NCI-H524 treated with DMSO at 0.1 percent for 48 hours (cell line): ENCODE measurements at regions not wholly inside any gene's neighbourhood (a gene's known extent, or its start where the extent isn't known, plus 50 kb on each side); places are given as distances from the start of the nearest gene placed in this dataset.
"Not testable (repeated sequence)": the region's sequence is repeated elsewhere in the genome, so short reads cannot be mapped to it uniquely, and the experiment has no call there.

Source experiments
- DNase-seq: peaks from one replicate; lab custom pipeline; 2025; lab: John Stamatoyannopoulos, UW

- DNase-seq, result no peak
These were observed 85.3 kb downstream of the FOXD2 start for GRCh38 chr1:47522935-47523834.

DNA sequence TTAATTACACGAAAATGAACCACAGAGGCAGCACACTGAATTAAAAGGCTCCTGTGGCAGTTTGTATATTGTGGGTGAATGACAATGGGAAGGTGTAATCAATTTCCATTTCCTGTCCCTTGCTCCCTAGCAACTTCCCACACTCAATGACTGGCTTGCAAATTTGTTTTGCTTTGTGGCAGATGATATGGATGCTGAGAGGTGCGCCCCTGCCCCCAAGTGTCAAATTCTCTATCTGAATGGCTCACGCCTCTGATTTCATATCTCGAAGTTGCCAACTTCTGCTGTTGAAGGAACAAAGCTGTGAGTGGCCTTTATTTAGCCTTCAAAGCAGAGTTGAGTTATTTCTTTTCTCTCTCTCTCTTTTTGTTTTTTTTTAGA, 86.0 kb downstream of the FOXD2 start:
- DNase-seq, result no peak

DNA sequence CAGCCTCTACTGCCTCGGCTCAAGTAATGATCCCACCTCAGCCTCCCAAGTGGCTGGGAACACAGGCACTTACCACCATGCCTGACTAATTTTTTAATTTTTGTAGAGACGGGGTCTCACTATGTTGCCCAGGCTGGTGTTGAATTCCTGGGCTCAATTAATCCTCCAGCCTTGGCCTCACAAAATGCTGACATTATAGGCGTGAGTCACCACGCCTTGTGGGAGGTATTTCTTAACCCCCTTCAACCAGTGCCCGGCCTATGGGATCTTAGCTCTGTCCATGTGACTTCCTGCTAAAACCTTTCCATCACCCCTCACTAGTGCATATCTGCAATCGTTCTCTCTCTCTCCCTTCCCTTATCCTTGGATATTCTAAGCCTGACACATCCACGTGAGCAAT, 86.4 kb downstream of the FOXD2 start:
- no peak for DNase-seq

GRCh38 chr1:47527653-47528272, 89.9 kb downstream of the FOXD2 start:
- DNase-seq, result no peak

GRCh38 chr1:47529520-47530098, 91.8 kb downstream of the FOXD2 start:
- DNase-seq, result no peak

DNA sequence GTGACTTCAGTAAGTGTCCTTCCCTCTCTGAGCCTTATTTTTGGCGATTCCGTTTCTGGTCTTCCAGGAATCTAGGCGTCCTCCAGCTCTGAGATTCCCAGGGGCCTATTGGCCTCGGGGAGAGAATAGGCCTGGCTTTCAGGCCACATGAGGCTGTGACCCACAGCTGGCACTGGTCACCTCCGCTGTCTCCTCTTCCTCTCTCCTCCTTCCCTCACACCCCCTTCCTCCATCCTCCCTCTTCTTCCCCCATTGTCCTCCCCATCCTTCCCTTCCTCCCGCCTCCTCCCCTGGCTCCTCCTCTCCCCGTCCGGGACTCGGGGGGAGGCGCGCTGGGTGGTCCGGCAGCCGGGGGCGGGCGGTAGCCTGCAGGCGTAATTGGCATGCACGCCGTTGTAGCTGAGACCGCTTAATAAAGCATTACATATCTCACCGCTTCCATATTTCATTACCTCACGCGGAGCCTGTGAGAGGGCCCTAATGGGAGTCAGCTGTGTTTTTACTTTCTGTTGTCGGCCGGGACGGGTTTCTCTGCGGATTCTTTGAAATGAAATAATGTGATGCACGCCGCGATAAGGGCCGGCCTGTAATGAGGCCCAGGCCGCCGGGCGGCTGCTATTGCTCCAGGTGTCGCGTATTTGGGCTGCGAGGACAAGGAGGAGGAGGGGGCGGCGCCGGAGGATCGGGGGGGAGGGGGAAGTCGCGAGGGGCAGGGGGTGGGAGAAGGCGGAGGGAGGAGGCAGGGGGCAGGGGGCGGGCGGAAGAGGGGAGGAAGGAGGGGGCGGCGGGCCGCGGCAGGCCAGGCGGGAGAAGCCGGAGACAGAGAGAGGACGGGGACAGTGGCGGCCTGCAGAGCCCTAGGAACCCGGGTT, 95.3 kb downstream of the FOXD2 start:
- DNase-seq, result no peak

- no peak for DNase-seq
These were observed 96.0 kb downstream of the FOXD2 start for GRCh38 chr1:47533793-47534328.

- no peak for DNase-seq
These were observed 96.6 kb downstream of the FOXD2 start for GRCh38 chr1:47534436-47534835.

DNA sequence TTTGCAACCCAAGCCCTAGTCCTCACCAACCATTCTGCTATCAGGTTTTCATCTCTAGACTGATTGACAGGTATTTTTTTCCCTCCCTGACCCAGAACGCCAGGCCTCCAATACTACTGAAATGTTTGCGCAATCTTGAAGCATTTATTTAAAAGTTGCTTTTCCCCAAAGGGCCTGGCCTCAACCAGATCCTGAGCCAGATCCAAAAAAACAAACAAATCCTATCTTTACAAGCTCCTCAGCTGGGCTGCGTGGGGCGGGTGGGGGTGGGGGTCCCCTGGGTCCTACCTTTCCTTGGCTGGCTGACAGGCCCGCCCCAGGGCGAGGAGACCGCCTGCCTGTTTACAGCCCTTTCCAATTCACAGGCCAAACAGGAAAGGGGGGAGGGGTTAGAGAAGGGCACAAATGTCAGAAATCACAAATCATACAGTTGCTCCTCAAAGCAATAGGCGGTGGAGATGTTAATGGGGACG, 98.8 kb downstream of the FOXD2 start:
- DNase-seq, result no peak

DNA sequence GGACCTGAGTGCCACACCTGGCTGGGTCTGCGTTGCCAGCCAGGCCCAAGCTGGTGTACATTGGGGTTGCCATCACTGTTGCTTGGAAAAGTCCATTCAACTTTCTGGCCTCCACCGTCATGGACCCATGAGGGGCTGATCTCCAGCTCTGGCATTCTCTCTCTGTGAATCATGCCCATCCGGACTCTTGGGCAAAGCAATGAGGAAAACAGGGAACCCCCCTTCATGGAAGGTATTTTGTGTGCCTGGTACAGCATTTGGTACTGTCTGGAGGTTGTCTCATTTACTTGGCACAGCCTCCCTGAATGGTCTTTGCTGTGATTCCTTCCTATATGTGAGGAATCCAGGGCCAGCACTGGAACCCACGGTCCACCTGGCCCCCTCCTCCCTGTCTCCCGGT, 99.4 kb downstream of the FOXD2 start:
- no peak for DNase-seq

DNA sequence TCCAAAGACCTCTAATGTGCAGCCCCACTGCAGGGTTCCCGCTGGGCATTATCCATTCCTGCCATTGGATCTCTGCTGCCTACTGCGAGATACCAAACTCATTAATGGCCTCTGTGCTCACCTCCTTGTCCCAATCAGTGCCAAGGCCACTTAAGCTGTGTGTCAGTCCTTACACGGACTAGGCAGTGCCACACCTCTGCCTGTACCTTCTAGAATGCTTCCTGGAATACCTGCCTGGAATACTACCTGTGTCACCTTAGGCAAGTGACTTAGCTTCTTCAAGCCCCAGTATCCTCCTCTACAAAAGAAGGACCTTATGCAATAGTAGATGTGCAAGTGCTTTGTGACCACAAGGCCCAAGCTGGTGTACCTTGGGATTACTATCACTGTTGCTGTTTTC, 100.1 kb downstream of the FOXD2 start:
- no peak for DNase-seq

GRCh38 chr1:47538530-47538929, 100.7 kb downstream of the FOXD2 start:
- not testable (repeated sequence) for DNase-seq

GRCh38 chr1:47541705-47542104, 103.9 kb downstream of the FOXD2 start:
- DNase-seq, result not testable (repeated sequence)

DNA sequence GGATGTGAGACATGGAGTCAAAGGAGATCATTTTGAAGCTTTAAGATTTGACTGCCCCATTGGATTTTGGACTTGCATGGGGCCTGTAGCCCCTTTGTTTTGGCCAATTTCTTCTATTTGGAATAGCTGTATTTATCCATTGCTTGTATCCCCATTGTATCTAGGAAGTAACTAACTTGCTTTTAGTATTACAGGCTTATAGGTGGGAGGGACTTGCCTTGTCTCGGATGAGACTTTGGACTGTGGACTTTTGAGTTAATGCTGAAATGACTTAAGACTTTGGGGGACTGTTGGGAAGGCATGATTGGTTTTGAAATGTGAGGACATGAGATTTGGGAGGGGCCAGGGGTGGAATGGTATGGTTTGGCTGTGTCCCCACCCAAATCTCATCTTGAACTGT, 105.2 kb downstream of the FOXD2 start:
- DNase-seq, result not testable (repeated sequence)

GRCh38 chr1:47545912-47546483, 108.2 kb downstream of the FOXD2 start:
- no peak for DNase-seq

GRCh38 chr1:47547753-47548573, 110.1 kb downstream of the FOXD2 start:
- DNase-seq, result no peak

DNA sequence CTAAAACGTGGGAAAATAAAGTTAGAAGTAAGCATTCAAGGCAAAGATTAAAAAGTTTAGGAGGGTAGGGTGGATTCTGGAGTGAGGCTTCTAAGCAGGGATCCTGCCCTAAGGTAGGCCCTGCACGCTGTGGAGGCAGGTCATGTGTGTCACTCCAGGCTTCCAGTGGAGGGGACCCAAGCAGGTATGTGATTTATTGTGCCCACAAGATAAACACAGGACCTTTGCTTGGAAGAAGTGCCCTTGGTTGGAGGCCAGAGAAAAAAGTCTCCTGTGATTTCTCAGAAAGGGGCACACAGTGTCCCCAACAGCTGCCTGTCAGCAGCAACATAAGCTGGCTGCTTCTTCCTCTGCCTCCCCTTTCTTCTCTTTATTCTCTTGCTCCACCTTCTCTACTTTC, 110.8 kb downstream of the FOXD2 start:
- no peak for DNase-seq

DNA sequence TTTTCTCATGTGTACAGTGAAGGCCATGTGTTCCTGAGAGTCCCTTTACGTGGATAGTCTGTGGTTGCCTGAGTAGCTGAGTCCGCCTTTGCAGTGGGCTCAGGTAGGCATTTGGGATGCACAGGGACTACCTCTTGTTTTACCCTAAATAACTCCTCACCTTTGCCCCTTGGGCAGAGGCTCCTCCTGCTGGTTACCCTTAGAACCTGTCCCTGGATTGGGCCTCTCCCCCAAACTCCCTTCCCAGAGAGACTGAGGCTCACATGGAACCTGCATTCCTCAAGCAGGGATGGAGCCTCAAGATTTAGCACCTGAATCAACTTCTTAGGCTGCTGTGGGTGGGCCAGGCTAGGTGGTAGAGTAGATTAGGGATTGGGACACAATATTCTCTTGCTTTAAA, 111.7 kb downstream of the FOXD2 start:
- DNase-seq, result no peak

DNA sequence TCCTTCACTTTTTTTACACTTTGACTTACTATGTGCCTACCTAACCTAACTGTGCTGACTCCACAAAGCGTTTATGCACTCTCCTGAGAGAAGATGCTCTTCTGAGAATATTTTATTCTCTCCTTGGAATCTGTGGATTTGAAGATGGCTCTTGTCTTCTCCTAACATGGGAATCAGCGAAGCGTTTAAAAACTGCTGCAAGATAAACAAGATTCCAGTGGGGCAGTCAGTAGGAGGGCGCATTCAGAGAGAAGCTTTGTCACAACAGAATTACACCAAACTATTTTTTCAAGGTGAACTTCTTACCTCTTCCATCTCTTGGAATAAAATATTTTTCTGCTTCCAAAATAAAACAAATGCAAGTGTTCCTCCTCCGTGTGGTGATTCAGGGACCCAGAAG, 113.1 kb downstream of the FOXD2 start:
- DNase-seq, result no peak

DNA sequence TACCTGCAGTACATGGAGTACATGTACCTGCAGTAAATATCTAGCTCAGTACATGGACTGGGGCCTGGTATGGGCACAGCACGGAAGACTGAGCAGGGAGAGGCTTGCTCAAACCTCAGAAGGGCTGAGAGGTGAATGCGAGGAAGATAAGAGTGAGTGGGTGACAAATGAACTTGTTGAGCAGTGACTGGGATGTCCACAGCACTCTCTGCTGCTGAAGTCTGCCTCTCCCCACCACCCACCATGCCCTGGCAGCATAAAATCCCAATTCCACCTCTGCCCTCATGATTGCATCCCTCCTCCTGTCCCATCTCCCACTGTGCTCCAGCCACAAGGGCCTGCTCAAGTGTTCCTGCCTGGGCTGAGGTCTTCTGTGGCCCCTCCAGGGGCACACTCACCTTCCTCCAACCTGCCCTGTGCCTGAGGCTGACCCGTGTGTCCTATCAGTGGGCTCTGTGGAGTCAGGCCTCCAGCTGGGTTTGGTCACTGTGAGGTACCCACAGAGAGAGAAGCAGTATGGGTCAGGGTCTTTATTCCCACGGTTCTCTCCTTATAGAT, 114.2 kb downstream of the FOXD2 start:
- no peak for DNase-seq
